ENCODE measurements at regions not wholly inside any gene's neighbourhood (a gene's known extent, or its start where the extent isn't known, plus 50 kb on each side); places are given as distances from the start of the nearest gene placed in this dataset.
A peak's percentile ranks its signal among the peaks of the same experiment; 100 is the strongest.

DNA sequence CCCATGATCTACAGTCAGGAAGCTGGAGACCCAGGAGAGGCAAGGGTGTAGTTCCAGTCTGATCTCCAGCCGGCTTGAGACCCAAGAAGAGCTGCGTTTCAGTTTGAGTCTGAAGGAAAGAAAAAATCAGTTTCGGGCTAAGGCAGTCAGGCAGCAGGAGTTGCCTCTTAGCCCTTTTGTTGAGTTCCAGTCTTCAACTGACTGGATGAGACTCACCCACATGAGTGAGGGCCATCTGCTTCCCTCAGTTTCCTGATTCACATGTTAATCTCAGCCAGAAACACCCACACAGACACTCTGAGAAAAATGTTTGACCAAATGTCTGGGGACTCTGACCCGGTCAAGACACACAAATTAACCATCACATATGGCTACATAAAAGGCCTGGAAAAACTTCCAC, 73.6 kb upstream of the ELOVL6 start:
- no peak for DNase-seq

DNA sequence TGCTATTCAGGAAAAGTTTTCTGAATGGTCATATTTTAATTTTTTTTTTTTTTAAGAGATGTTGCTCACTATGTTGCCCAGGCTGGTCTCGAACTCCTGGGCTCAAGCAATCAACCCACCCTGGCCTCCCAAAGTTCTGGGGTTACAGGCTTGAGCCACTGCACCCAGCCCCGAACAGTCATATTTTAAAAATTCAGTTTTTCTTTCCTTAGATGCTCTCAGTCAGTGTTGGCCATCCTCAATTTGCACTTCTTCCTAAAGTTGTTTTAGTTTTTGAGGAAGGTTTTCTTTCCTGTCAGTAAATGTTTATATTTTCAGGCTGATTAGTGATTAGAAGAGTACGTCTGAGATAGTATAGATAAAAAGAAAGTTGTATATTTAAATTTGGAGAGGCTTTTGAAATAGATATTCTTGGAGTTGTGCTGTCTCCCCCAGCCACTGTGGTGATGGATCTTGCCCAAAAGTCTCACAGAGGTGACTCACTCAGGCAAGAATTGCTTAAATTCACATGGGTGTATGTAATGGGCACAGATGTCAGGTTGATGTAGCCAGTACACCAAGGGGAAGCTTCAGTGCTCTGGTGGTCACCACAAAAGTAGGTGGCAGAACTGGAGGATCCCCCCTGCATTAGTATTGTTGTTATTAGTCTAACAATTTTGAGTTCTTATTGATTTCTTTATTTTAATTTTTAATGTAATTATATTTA, 72.2 kb upstream of the ELOVL6 start:
- peak; percentile 86 for DNase-seq

DNA sequence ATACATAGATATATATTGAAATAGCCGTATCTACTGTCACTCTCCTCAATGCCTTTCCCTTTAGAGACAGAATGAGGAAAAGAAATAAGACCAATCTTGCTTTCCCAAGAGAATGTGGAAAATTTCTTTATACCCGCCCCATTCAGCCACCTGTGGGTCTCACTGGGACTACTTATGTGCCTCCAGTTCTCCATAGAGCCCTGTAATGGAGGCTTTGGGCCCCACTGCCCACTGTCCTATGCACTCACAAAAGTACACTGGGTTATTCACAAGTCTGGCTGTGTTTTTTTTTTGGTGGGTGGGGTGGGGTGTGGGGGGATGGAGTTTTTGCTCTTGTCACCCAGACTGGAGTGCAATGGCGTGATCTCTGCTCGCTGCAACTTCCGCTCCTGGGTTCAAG, 70.4 kb upstream of the ELOVL6 start:
- DNase-seq, result no peak

DNA sequence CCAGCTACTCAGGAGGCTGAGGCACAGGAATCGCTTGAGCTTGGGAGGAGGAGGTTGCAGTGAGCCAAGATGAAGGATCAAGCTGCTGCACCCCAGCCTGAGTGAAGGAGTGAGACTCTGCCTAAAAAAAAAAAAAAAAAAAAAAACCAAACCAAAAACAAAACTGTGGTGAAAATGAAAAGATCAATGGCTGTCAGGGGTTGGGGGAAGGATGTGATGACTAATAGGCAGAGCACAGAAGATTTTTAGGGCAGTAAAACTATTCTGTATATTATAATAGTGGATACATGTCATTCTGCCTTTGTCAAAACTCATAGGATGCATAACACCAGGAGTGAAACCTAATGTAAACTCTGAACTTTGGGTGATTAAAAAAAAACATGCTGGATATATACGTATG, 69.9 kb upstream of the ELOVL6 start:
- DNase-seq, result no peak

DNA sequence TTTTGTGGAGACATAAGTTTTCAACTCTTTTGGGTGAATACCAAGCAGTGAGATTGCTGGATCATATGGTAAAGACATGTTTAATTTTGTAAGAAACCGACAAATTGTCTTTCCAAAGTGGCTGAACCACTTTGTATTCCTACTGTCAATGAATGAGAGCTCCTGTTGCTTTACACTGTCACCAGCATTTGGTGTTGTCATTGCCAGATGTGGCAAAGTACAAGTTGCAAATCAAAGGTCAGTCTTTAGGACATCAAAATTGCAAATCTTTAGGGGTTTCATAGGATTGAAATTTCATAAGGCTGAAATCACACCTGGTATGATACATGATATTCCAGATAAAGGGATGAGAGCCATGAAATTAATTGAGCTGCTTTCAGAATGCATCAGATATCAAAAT, 67.7 kb upstream of the ELOVL6 start:
- no peak for DNase-seq

DNA sequence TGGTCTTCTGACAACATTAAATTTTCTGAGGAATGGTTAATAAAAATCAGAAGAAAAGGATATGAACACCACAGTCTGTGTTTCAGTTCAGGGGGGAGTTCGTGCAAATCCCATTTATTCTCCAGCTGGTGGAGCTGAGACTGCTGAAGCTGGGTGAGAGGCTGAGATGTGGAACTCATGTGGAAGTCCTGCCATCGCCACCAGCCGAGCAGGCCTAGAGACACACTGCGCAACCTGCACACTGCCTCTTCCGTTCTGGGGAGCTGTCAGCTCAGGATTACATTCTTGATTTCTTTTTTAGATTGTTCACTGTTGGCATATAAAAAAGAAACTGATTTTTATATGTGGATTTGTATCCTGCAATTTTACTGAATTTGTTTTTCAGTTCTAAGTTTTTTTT, 66.6 kb upstream of the ELOVL6 start:
- DNase-seq, result no peak

DNA sequence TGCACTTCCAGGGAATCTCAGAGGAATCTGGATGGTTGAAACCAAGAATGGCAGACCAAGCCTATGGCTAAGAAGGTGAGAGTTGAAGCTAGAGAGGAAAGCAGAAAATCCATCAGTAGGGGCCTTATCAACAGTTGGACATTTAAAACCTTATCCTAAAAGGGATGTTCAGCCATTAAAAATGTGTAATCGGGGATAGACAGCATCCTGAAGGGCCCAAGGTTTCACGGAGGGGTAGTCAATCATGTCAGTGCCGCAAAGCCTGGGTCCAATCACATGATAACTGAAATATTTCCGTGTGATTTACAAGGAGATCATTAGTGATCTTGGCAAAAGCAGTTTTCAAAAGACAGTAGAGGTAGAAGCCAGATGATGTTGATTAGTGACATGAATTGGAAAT, 61.9 kb upstream of the ELOVL6 start:
- DNase-seq, result no peak

DNA sequence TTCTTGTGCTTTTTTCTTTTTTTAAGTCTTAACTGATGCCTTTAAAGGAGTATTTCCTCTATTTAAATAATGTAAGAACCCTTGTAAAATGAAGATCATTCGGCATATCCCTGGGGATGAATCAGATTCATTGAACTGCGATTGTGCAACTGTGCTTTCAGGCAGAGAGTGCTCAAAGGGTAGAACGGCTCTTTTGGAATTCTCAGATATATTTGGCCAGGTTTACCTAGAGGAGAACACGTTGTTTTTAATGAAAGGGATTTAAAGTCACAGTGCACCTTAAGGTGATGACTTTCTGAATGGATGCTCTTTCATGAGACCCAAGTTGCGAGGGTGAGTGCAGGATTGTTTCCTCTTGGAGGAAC, 51.6 kb upstream of the ELOVL6 start:
- no peak for DNase-seq

DNA sequence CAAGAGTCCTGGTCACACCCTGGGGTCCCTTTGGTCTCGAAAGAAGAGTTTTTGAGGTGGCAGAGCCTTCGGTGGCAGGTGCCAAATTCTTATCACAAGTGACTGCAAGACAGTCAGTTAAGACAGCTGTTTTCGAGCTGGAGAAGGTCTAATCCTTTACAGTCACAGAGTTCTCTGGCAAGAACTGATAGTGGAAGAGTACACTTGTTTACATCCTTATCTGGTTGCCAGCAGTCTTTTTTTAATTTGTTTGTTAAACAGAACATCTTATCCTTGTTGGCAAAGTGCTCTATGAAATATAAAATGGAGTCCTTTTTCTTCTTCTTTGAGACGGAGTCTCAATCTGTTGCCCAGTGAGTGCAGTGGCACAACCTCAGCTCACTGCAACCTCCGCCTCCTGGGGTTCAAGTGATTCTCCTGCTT, 50.4 kb upstream of the ELOVL6 start:
- no peak for DNase-seq
